Ascending aorta (tissue), 2 donors: ENCODE measurements at regions not wholly inside any gene's neighbourhood (a gene's known extent, or its start where the extent isn't known, plus 50 kb on each side); places are given as distances from the start of the nearest gene placed in this dataset.

Experiments
- DNase-seq, 2 donors: peaks; one replicate each; pipeline ENCODE4 v3.0.0-alpha.2; 2019; ENCODE audit warnings: low spot score in 2 of 2
- H3K27ac ChIP-seq, 2 donors: fragments of 200-600 bp; sonication (generic); one replicate each; pipeline ENCODE4 v1.5.1; 2016 to 2017; ENCODE audit warnings: mild to moderate bottlenecking in 1 of 2
- H3K27me3 ChIP-seq: fragments of 200-600 bp; sonication (generic); one replicate; pipeline ENCODE4 v1.5.1; 2017
- H3K36me3 ChIP-seq, 2 donors: fragments of 200-600 bp; sonication (generic); one replicate each; pipeline ENCODE4 v1.5.1; 2016
- H3K4me1 ChIP-seq, 2 donors: fragments of 200-600 bp; sonication (generic); one replicate each; pipeline ENCODE4 v1.5.1; 2016 to 2017; ENCODE audit warnings: mild to moderate bottlenecking in 1 of 2
- H3K4me3 ChIP-seq, 2 donors: fragments of 200-600 bp; sonication (generic); one replicate each; pipeline ENCODE4 v1.5.1; 2016 to 2017; ENCODE audit warnings: mild to moderate bottlenecking in 1 of 2
- H3K9me3 ChIP-seq, 2 donors: fragments of 200-600 bp; sonication (generic); one replicate each; pipeline ENCODE4 v1.5.1; 2016
- intact Hi-C: fragments of 100-400 bp; cut with DNase I; formaldehyde crosslinking; loops from one replicate; pipeline ENCODE4 v1.15.1; 2023
- TF ChIP-seq, protein P1 (sequence below), 3 experiments: fragments of 200-600 bp in 2 of 3; fragments of 450-650 bp in 1 of 3; sonication (generic) in 2 of 3; IDR thresholded peaks; one replicate each; pipeline ENCODE4 v1.5.1; 2016 to 2019; ENCODE audit warnings: antibody characterized with exemption in 3 of 3, mild to moderate bottlenecking in 1 of 3, moderate library complexity in 1 of 3

DNA sequence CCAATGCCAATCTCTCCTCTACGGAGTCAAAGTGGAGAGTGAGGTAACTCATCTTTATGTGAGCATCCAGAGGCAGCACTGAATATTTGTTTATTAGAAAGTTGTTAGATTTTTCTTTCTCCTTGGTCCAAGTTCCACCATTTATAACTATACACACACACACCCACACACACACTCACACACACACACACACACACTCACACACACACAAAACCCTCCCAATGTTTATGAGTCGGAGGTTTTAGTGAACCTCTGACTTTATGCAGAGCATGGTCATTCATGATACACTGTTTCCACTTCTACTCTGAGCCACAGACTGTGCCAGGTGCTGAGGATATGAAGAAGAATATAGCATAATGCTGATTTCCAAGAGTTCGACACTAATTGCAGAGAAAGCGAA is 132.9 kb upstream of the CCDC68 start:
- Histone ChIP-seq H3K4me1 (no peaks in the 10 kb centered on the region), H3K9me3 (no peaks in the 10 kb centered on the region), H3K4me3 (no peak overlapping the region), H3K36me3 (no peaks in the 10 kb centered on the region), H3K27me3 (no peaks in the 10 kb centered on the region), H3K27ac (no peak overlapping the region)
- intact Hi-C loops: no loop called here
- TF ChIP-seq, protein P1, sequence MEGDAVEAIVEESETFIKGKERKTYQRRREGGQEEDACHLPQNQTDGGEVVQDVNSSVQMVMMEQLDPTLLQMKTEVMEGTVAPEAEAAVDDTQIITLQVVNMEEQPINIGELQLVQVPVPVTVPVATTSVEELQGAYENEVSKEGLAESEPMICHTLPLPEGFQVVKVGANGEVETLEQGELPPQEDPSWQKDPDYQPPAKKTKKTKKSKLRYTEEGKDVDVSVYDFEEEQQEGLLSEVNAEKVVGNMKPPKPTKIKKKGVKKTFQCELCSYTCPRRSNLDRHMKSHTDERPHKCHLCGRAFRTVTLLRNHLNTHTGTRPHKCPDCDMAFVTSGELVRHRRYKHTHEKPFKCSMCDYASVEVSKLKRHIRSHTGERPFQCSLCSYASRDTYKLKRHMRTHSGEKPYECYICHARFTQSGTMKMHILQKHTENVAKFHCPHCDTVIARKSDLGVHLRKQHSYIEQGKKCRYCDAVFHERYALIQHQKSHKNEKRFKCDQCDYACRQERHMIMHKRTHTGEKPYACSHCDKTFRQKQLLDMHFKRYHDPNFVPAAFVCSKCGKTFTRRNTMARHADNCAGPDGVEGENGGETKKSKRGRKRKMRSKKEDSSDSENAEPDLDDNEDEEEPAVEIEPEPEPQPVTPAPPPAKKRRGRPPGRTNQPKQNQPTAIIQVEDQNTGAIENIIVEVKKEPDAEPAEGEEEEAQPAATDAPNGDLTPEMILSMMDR (IDR thresholded peaks at IDR 0.05): no peak
- no peak for DNase-seq

DNA sequence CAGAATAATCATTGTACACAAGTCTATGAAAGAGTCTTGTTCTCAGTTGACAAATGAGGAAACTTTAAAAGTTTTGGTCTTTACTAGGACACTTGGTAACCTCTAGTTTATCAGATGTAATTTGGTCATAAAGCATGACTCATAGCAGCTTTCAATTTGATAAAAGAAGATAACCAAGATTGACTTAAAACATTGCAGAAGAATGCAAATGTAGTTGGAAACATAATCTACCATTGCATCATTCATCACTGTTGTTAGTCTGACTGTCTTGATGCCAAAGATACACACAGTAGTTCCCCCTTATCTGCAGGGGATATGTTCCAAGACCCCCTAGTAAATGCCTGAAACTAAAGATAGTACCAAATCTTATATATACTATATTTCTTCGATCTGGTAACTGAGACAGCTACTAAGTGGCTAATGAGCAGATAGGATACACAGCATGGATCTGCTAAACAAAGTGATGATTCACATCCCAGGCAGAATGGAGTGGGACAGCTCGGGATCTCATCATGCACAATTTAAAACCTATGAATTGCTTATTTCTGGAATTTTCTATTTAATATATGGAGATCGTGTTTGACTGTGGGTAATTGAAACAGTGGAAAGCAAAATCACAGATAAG is 131.4 kb upstream of the CCDC68 start:
- DNase-seq: no peak
- Histone ChIP-seq H3K27ac (no peak overlapping the region), H3K27me3 (no peaks in the 10 kb centered on the region), H3K9me3 (no peaks in the 10 kb centered on the region), H3K36me3 (no peaks in the 10 kb centered on the region), H3K4me3 (no peak overlapping the region), H3K4me1 (no peaks in the 10 kb centered on the region)
- TF ChIP-seq, protein P1 (IDR thresholded peaks at IDR 0.05): no peak
- intact Hi-C loops: no loop called here

DNA sequence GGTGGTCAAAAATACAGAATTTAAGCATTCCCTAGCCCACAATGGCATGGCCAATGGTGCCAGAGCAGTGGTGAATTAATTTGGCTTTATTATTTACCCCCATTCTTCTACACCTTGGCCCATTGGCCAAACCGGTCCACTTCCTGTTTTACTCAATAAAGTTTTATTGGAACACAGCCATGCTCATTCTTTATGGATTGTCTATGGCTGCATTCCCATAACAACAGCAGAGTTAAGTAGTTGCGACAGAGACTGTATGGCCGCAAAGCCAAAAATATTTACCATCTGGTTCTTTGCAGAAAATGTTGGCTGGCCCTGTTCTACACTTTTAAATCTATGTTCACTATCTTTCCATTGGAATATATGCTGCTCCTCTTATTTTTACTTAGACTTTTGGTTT is 130.3 kb upstream of the CCDC68 start:
- H3K36me3 ChIP-seq: no peaks in the 10 kb centered on the region
- H3K9me3 ChIP-seq: no peaks in the 10 kb centered on the region
- no peak overlapping the region for H3K27ac ChIP-seq
- H3K4me3 ChIP-seq: no peak overlapping the region
- no peak for DNase-seq
- H3K27me3 ChIP-seq: no peaks in the 10 kb centered on the region
- H3K4me1 ChIP-seq: no peaks in the 10 kb centered on the region
- TF ChIP-seq, protein P1 (IDR thresholded peaks at IDR 0.05): no peak
- intact Hi-C loops: no loop called here

- intact Hi-C loops: no loop called here
- Histone ChIP-seq H3K36me3 (no peaks in the 10 kb centered on the region), H3K4me1 (no peaks in the 10 kb centered on the region), H3K27ac (no peak overlapping the region), H3K4me3 (no peak overlapping the region), H3K27me3 (no peaks in the 10 kb centered on the region), H3K9me3 (no peaks in the 10 kb centered on the region)
- no peak for DNase-seq
- TF ChIP-seq, protein P1 (IDR thresholded peaks at IDR 0.05): no peak
These were observed 129.3 kb upstream of the CCDC68 start for GRCh38 chr18:55088561-55088960.

DNA sequence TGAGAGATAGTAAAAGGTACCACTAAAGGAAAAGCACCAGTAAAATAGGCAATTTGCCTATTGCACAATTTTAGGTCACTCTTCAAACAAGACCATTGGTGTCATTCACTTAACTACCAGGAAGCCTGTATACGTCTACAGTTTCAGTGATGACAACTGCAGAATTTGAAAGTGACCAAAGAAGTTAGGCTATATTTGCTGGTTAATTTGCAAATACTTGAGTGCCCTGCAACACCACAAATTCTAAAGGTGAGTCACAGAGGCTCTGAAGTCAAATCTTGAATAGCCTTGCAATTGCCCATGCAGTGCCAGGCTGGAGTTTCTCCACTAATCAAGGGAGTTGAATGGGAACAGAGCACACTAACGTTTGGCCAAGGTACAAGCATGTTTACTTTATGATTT is 128.7 kb upstream of the CCDC68 start:
- TF ChIP-seq, protein P1 (IDR thresholded peaks at IDR 0.05): no peak
- Histone ChIP-seq H3K9me3 (no peaks in the 10 kb centered on the region), H3K4me1 (no peaks in the 10 kb centered on the region), H3K4me3 (no peak overlapping the region), H3K27me3 (no peaks in the 10 kb centered on the region), H3K27ac (no peak overlapping the region), H3K36me3 (no peaks in the 10 kb centered on the region)
- intact Hi-C loops: no loop called here
- DNase-seq: no peak

DNA sequence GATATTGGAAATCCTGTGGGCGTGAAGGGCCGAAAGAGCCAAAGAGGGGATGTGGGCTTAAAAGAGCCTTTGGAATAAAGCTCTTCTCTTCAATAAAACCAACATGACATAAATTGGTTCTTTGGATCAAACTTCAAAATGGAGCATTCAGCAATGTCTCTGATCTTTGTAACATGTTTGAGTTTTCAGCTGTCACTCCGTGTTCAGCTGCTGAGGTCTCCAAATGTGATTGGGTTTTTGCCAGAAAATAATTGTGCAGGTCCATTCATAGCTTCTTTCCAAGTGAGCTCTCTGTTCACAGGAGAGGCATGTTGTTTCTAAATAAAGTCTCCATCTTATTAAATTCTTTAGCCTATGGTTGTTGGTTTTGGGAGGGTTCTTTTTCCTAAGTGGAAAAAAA is 127.6 kb upstream of the CCDC68 start:
- Histone ChIP-seq H3K9me3 (no peaks in the 10 kb centered on the region), H3K4me3 (no peak overlapping the region), H3K36me3 (no peaks in the 10 kb centered on the region), H3K4me1 (no peaks in the 10 kb centered on the region), H3K27me3 (no peaks in the 10 kb centered on the region), H3K27ac (no peak overlapping the region)
- TF ChIP-seq, protein P1 (IDR thresholded peaks at IDR 0.05): no peak
- DNase-seq: no peak
- intact Hi-C loops: no loop called here
